SK-N-SH treated with all-trans-retinoic acid at 6 μM for 48 hours (cell line): ENCODE measurements at regions not wholly inside any gene's neighbourhood (a gene's known extent, or its start where the extent isn't known, plus 50 kb on each side); places are given as distances from the start of the nearest gene placed in this dataset.

Experiments
- ARNTL ChIP-seq: fragments of 450-650 bp; formaldehyde crosslinking; IDR thresholded peaks from 2 replicates; pipeline ENCODE4 v1.5.0; 2020; ENCODE audit warnings: low read depth, mild to moderate bottlenecking, moderate library complexity, borderline replicate concordance
- BACH2 ChIP-seq: fragments of 250-450 bp; sonication (Bioruptor Pico); IDR thresholded peaks from 2 replicates; pipeline ENCODE4 v1.9.0; 2021; ENCODE audit warnings: mild to moderate bottlenecking, borderline replicate concordance
- CREB5 ChIP-seq: fragments of 250-450 bp; sonication (Bioruptor Pico); IDR thresholded peaks from 2 replicates; pipeline ENCODE4 v1.5.1; 2020; ENCODE audit warnings: low read depth, mild to moderate bottlenecking, moderate library complexity
- CSDC2 ChIP-seq: fragments of 250-450 bp; sonication (Bioruptor Pico); IDR thresholded peaks from 2 replicates; pipeline ENCODE4 v1.5.0; 2020; ENCODE audit warnings: mild to moderate bottlenecking, moderate library complexity
- ESRRG ChIP-seq: fragments of 250-450 bp; sonication (Bioruptor Pico); IDR thresholded peaks from 2 replicates; pipeline ENCODE4 v1.6.1; 2021; ENCODE audit warnings: mild to moderate bottlenecking
- PATZ1 ChIP-seq: fragments of 250-450 bp; sonication (Bioruptor Pico); IDR thresholded peaks from 2 replicates; pipeline ENCODE4 v1.8.0; 2020; ENCODE audit warnings: mild to moderate bottlenecking, moderate library complexity, borderline replicate concordance
- PPARA ChIP-seq: fragments of 250-450 bp; sonication (Bioruptor Pico); IDR thresholded peaks from 2 replicates; pipeline ENCODE4 v1.5.0; 2020; ENCODE audit warnings: mild to moderate bottlenecking, borderline replicate concordance
- RARB ChIP-seq: fragments of 250-450 bp; sonication (Bioruptor Pico); IDR thresholded peaks from 2 replicates; pipeline ENCODE4 v1.8.0; 2021; ENCODE audit warnings: mild to moderate bottlenecking, moderate library complexity
- TCF4 ChIP-seq: fragments of 250-450 bp; sonication (Bioruptor Pico); IDR thresholded peaks from 2 replicates; pipeline ENCODE4 v1.8.0; 2021; ENCODE audit warnings: mild to moderate bottlenecking, moderate library complexity, borderline replicate concordance
- TOX ChIP-seq: fragments of 250-450 bp; sonication (Bioruptor Pico); IDR thresholded peaks from 2 replicates; pipeline ENCODE4 v1.8.0; 2021; ENCODE audit warnings: mild to moderate bottlenecking, moderate library complexity, borderline replicate concordance
- TSHZ2 ChIP-seq: fragments of 250-450 bp; sonication (Bioruptor Pico); IDR thresholded peaks from 2 replicates; pipeline ENCODE4 v1.5.0; 2020; ENCODE audit warnings: mild to moderate bottlenecking, moderate library complexity
- ZC3H10 ChIP-seq: fragments of 250-450 bp; sonication (Bioruptor Pico); IDR thresholded peaks from 2 replicates; pipeline ENCODE4 v1.5.1; 2021; ENCODE audit warnings: mild to moderate bottlenecking, moderate library complexity
- ZFP3 ChIP-seq: fragments of 250-450 bp; sonication (Bioruptor Pico); IDR thresholded peaks from 2 replicates; pipeline ENCODE4 v1.5.0; 2020; ENCODE audit warnings: mild to moderate bottlenecking, moderate library complexity
- ZNF565 ChIP-seq: fragments of 450-650 bp; formaldehyde crosslinking; conservative IDR thresholded peaks from 2 replicates; pipeline ENCODE4 v1.5.0; 2020; ENCODE audit warnings: low read depth, mild to moderate bottlenecking, moderate library complexity

DNA sequence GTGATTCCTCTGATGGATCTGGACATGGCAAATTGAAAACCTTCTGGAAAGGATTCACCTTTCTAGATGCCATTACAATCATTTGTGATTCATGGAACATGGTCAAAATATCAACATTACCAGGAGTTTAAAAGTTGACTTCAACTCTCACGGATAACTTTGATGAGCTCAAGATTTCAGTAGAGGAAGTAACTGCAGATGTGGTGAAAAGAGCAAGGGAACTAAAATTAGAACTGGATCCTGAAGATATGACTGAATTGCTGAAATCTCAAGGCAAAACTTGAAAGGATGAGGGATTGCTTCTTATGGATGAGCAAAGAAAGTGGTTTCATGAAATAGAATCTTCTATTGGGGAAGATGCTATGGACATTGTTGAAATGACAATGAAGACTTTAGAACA lies 293.6 kb downstream of the ARHGAP12 start:
- TF ChIP-seq TOX (CRISPR knock-in tag) (no peak), TCF4 (no peak), BACH2 (CRISPR knock-in tag) (no peak), RARB (CRISPR knock-in tag) (no peak), ESRRG (CRISPR knock-in tag) (no peak), CSDC2 (CRISPR knock-in tag) (no peak), ZFP3 (CRISPR knock-in tag) (no peak), ZNF565 (CRISPR knock-in tag) (no peak), TSHZ2 (CRISPR knock-in tag) (no peak), ARNTL (CRISPR knock-in tag) (no peak), ZC3H10 (CRISPR knock-in tag) (no peak), PATZ1 (CRISPR knock-in tag) (no peak), CREB5 (CRISPR knock-in tag) (no peak), PPARA (CRISPR knock-in tag) (no peak)
